Parathyroid adenoma (tissue), 2 donors: ENCODE measurements at regions not wholly inside any gene's neighbourhood (a gene's known extent, or its start where the extent isn't known, plus 50 kb on each side); places are given as distances from the start of the nearest gene placed in this dataset.

ENCODE experiments used
- H2AFZ ChIP-seq: fragments of 300-600 bp; sonication (generic); one replicate; pipeline ENCODE4 v1.7.0; 2017; ENCODE audit warnings: antibody characterized with exemption, mild to moderate bottlenecking
- H3K27ac ChIP-seq: fragments of 300-600 bp; sonication (generic); one replicate; pipeline ENCODE4 v1.7.0; 2017
- H3K27me3 ChIP-seq: fragments of 300-600 bp; sonication (generic); one replicate; pipeline ENCODE4 v1.7.0; 2017; ENCODE audit warnings: low read length; ENCODE audit not compliant: control insufficient read depth, insufficient read depth
- H3K36me3 ChIP-seq: fragments of 300-600 bp; sonication (generic); one replicate; pipeline ENCODE4 v1.7.0; 2017; ENCODE audit warnings: low read length; ENCODE audit not compliant: control insufficient read depth, insufficient read depth
- H3K4me1 ChIP-seq: fragments of 300-600 bp; sonication (generic); one replicate; pipeline ENCODE4 v1.7.0; 2017; ENCODE audit warnings: control low read depth
- H3K4me2 ChIP-seq: fragments of 300-600 bp; sonication (generic); one replicate; pipeline ENCODE4 v1.7.0; 2017; ENCODE audit warnings: low read length
- H3K4me3 ChIP-seq: fragments of 300-600 bp; sonication (generic); one replicate; pipeline ENCODE4 v1.7.0; 2017; ENCODE audit warnings: low read depth, low read length
- H3K79me2 ChIP-seq: fragments of 300-600 bp; sonication (generic); one replicate; pipeline ENCODE4 v1.7.0; 2017; ENCODE audit warnings: control low read depth
- H3K9ac ChIP-seq: fragments of 300-600 bp; sonication (generic); one replicate; pipeline ENCODE4 v1.7.0; 2017; ENCODE audit warnings: mild to moderate bottlenecking
- H3K9me3 ChIP-seq: fragments of 300-600 bp; sonication (generic); one replicate; pipeline ENCODE4 v1.7.0; 2017; ENCODE audit warnings: low read length; ENCODE audit not compliant: control insufficient read depth
- CTCF ChIP-seq: fragments of 300-600 bp; sonication (generic); IDR thresholded peaks from one replicate; pipeline ENCODE4 v1.7.0; 2017; ENCODE audit warnings: antibody characterized with exemption, mild to moderate bottlenecking
- donor health status: primary hyperparathyroidism.

- no peak for TF ChIP-seq CTCF
- Histone ChIP-seq H3K4me2 (no peak overlapping the region), H3K4me3 (no peak overlapping the region), H3K27me3 (no peaks in the 10 kb centered on the region), H2AFZ (no peak overlapping the region), H3K79me2 (no peaks in the 10 kb centered on the region), H3K27ac (no peak overlapping the region), H3K36me3 (no peaks in the 10 kb centered on the region), H3K9me3 (peaks cover 2% of the 10 kb centered on the region), H3K4me1 (no peaks in the 10 kb centered on the region), H3K9ac (no peak overlapping the region)
Measured at GRCh38 chr7:121810831-121811672, 61.9 kb upstream of the PTPRZ1 start.

DNA sequence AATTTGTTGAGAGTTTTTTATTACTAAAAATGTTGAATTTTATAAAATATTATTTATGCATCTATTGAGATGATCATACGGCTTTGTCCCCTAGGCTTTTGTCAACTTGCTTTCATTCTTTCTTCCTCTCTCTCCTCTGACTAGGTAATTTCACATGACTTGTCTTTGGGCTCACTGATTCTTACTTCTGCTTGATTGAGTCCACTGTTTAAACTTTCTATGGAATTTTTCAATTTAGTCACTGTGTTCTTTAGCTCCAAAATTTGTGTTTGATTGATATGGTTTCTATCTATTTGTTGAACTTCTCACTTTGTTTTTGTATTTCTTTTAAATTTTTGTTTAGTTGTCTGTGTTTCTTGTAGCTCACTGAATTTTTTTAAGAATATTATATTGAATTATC, 65.9 kb upstream of the PTPRZ1 start:
- no peak overlapping the region for H3K27ac ChIP-seq

GRCh38 chr7:121803039-121803438, 69.9 kb upstream of the PTPRZ1 start:
- no peaks in the 10 kb centered on the region for H3K27me3 ChIP-seq
- no peaks in the 10 kb centered on the region for H3K79me2 ChIP-seq
- no peak for TF ChIP-seq CTCF
- H3K4me3 ChIP-seq = no peak overlapping the region
- H2AFZ ChIP-seq = no peak overlapping the region
- no peak overlapping the region for H3K27ac ChIP-seq
- H3K36me3 ChIP-seq = no peaks in the 10 kb centered on the region
- H3K4me2 ChIP-seq = no peak overlapping the region
- H3K4me1 ChIP-seq = no peaks in the 10 kb centered on the region
- no peak overlapping the region for H3K9ac ChIP-seq
- H3K9me3 ChIP-seq = peaks cover 2% of the 10 kb centered on the region

More for the DNA sequence above, 65.9 kb upstream of the PTPRZ1 start:
- Histone ChIP-seq H3K79me2 (no peaks in the 10 kb centered on the region), H3K4me1 (no peaks in the 10 kb centered on the region), H3K9ac (no peak overlapping the region), H2AFZ (no peak overlapping the region), H3K27me3 (no peaks in the 10 kb centered on the region), H3K4me2 (no peak overlapping the region), H3K9me3 (peaks cover 2% of the 10 kb centered on the region), H3K4me3 (no peak overlapping the region), H3K36me3 (no peaks in the 10 kb centered on the region)
- TF ChIP-seq CTCF = no peak

GRCh38 chr7:121800916-121801675, 71.9 kb upstream of the PTPRZ1 start:
- H2AFZ ChIP-seq = no peak overlapping the region
- H3K27me3 ChIP-seq = no peaks in the 10 kb centered on the region
- no peaks in the 10 kb centered on the region for H3K36me3 ChIP-seq
- H3K9ac ChIP-seq = no peak overlapping the region
- no peak overlapping the region for H3K4me3 ChIP-seq
- H3K79me2 ChIP-seq = no peaks in the 10 kb centered on the region
- H3K9me3 ChIP-seq = no peaks in the 10 kb centered on the region
- H3K4me2 ChIP-seq = no peak overlapping the region
- TF ChIP-seq CTCF = no peak
- H3K4me1 ChIP-seq = no peaks in the 10 kb centered on the region
- H3K27ac ChIP-seq = no peak overlapping the region
